ENCODE measurements at regions not wholly inside any gene's neighbourhood (a gene's known extent, or its start where the extent isn't known, plus 50 kb on each side); places are given as distances from the start of the nearest gene placed in this dataset.
"Not testable (repeated sequence)": the region's sequence is repeated elsewhere in the genome, so short reads cannot be mapped to it uniquely, and the experiment has no call there.

DNA sequence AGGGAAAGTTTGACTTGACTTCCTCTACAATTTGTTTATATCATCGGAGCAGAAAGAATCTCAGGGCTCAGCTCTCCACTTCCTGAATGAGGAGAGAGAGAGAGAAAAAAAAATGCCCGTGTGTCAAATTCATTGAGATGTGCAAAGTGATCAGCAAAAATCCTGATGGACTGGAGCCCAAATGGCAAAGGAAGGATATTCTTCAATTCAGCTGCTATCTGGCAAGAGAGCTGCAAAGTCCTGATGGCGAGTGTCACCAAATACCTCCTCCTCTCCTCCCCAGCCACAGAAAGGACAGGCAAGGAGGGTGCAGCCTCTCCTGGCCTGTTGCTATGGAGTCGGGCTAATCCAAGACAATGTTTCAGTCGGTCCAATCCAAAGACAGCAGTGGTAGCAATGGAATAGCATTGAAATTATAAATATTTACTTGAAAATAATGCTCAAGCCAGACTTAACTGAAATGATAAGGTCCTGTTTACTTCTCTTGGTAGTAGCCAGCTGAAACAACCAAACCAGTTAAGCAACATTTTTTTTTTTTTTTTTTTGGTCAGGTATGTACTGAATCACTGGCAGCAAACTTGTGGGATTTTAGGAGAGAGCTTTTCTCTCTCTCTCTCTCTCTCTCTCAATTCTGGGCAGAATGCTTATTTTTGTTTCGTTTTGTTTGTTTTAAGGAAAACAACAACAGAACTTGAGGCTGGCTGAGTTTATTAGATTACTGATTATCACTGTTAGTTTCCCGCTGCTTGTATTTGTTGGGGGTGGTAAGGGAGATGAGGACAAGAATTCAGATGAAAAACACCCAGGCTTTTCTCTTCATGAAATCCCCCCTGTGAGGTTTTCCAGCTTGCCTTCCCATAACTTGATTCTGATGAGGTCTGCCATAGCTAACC lies 204.2 kb downstream of the BCAS1 start:
- DNase-seq (ENCODE audit: extremely low read depth, insufficient read length), result no peak
- peak overlapping the region; percentile 8; the same call in 1 of the 2 replicates for H3K4me3 ChIP-seq (replicated peaks; ENCODE audit: low read depth, low read length)
- TF ChIP-seq, protein P1, sequence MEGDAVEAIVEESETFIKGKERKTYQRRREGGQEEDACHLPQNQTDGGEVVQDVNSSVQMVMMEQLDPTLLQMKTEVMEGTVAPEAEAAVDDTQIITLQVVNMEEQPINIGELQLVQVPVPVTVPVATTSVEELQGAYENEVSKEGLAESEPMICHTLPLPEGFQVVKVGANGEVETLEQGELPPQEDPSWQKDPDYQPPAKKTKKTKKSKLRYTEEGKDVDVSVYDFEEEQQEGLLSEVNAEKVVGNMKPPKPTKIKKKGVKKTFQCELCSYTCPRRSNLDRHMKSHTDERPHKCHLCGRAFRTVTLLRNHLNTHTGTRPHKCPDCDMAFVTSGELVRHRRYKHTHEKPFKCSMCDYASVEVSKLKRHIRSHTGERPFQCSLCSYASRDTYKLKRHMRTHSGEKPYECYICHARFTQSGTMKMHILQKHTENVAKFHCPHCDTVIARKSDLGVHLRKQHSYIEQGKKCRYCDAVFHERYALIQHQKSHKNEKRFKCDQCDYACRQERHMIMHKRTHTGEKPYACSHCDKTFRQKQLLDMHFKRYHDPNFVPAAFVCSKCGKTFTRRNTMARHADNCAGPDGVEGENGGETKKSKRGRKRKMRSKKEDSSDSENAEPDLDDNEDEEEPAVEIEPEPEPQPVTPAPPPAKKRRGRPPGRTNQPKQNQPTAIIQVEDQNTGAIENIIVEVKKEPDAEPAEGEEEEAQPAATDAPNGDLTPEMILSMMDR (IDR thresholded peaks at IDR 0.05; ENCODE audit: insufficient read depth, low read length, poor library complexity, severe bottlenecking), result no peak
- no peaks in the 10 kb centered on the region for H3K27me3 ChIP-seq (replicated peaks; ENCODE audit: control insufficient read depth, insufficient read depth, low read length)
- H3K36me3 ChIP-seq (ENCODE audit: control insufficient read depth, insufficient read depth, low read length), result no peaks in the 10 kb centered on the region

DNA sequence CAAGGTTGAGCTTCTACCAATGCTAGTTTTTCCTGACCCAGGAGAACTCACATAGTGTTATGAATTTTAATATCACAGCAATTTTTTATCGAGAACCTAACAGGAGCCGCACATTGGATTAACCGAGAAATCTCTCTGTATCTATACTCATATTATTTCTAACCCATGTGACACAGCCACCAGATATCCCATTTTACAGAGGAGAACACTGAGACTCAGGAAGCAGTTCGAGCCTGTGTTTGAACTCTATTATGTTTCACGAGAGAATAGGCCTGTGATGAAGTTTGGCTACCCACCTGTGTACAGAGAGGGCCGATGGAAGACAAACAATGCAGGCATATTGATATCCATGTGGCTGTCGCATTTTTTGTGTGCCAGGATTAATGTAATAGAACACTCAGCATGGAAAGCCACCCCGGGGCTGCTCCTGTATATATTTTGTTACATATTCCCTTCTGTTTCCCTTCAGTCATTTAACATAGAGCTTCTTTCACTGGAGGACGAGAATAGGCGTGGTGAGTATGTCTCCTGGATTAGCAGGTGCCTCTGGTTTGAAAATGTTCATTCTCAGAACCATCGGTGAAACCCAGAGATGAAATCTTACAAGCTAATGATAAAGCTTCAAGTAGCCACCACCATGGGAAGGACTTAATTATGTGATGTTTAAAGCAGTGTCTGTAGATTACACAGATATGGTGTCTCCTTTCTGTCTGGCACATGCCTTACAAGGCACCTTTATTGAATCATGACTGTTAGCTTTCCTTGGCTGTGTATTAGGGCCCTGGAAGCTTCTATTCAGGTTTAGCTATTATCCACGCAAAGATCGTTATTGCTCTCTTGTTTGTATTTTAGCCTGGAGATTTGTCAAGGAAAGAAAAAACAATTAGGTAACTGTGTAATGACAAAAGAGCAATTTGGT lies 205.4 kb downstream of the BCAS1 start:
- not testable (repeated sequence) for H3K36me3 ChIP-seq (ENCODE audit: control insufficient read depth, insufficient read depth, low read length); H3K4me3 ChIP-seq (replicated peaks; ENCODE audit: low read depth, low read length); DNase-seq (ENCODE audit: extremely low read depth, insufficient read length); H3K27me3 ChIP-seq (replicated peaks; ENCODE audit: control insufficient read depth, insufficient read depth, low read length)

DNA sequence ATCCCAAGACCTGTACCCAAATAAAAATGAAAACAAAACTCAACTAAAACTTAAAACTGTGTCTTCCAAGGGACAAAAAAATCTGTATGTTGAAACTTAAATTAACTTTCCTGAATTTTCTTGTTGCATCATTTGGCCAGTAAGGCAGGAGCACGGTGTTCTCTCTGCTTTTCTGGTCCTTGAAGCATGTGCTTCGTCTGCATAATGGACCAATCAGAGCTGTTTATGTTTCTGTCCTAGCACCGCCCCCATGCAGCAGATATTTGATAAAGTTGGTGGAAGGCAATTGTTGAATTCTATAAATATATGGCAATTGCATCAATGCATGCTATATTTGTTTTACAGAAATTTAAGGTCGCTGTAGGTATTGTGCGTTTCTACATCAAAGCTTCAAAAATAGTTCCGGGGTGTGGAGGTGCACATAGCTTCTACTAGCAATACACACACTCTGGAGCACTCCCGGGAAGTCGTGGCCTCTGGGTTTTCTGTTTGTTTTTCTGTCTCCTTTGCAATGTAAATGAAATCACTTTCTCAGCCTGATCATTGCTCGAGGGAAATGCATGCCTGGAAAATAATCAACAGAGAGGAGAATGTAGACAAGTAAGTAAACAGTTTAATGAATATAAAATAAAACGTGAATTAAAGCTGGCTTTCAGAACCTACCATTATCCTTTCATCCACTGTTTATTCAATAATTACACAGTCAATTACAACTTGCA lies 206.3 kb downstream of the BCAS1 start:
- H3K4me3 ChIP-seq (replicated peaks; ENCODE audit: low read depth, low read length); H3K27me3 ChIP-seq (replicated peaks; ENCODE audit: control insufficient read depth, insufficient read depth, low read length); DNase-seq (ENCODE audit: extremely low read depth, insufficient read length); H3K36me3 ChIP-seq (ENCODE audit: control insufficient read depth, insufficient read depth, low read length): not testable (repeated sequence)

DNA sequence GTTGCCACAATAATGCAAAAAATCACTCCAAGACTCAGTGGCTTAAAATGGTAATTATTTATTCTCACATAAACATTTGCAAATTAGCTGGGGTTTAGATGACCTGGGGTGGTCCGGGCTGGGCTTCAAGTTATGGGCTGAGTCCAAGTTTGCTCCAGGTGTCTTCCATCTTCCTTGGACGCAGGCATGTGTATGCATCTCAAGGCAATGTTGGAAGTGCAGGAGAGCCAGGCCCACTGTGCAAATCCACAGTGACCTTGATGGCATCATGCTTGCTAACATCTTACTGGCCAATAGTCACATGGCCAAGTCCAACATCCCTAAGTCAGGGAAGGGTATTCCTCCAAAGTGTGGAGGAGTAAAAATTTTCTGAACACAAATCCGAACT lies 206.9 kb downstream of the BCAS1 start:
- not testable (repeated sequence) for DNase-seq (ENCODE audit: extremely low read depth, insufficient read length); H3K4me3 ChIP-seq (replicated peaks; ENCODE audit: low read depth, low read length); H3K36me3 ChIP-seq (ENCODE audit: control insufficient read depth, insufficient read depth, low read length); H3K27me3 ChIP-seq (replicated peaks; ENCODE audit: control insufficient read depth, insufficient read depth, low read length)

DNA sequence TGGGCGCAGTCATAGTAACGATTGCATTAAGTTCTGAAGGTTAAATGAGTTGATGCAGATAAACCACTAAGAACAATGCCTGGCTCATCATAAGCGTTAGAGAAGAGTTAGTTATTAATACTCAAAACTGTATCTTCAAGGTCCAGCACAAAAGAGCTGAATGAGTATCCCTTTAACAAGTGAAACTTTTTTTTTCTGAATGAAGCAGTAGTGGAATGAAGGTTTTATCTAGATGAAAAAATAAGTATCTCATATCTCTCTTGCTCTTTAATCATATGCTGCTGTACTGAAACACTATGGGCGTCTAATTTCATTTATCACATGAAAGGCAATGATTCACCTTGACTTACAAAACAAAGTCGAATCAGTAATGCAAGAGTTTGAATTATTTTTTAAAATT lies 207.4 kb downstream of the BCAS1 start:
- not testable (repeated sequence) for H3K4me3 ChIP-seq (replicated peaks; ENCODE audit: low read depth, low read length); DNase-seq (ENCODE audit: extremely low read depth, insufficient read length); H3K27me3 ChIP-seq (replicated peaks; ENCODE audit: control insufficient read depth, insufficient read depth, low read length); H3K36me3 ChIP-seq (ENCODE audit: control insufficient read depth, insufficient read depth, low read length)

DNA sequence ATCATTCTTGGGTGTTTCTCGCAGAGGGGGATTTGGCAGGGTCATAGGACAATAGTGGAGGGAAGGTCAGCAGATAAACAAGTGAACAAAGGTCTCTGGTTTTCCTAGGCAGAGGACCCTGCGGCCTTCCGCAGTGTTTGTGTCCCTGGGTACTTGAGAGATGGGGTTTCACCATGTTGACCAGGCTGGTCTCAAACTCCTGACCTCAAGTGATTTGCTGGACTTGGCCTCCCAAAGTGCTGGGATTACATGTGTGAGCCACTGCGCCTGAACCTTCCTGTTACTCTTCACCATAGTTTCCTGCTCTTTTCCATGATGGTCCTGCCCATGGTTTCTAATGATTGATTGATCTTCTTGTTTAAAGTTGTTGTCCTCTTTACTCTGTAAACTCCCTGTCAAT lies 207.9 kb downstream of the BCAS1 start:
- not testable (repeated sequence) for H3K27me3 ChIP-seq (replicated peaks; ENCODE audit: control insufficient read depth, insufficient read depth, low read length); H3K4me3 ChIP-seq (replicated peaks; ENCODE audit: low read depth, low read length); DNase-seq (ENCODE audit: extremely low read depth, insufficient read length); H3K36me3 ChIP-seq (ENCODE audit: control insufficient read depth, insufficient read depth, low read length)

DNA sequence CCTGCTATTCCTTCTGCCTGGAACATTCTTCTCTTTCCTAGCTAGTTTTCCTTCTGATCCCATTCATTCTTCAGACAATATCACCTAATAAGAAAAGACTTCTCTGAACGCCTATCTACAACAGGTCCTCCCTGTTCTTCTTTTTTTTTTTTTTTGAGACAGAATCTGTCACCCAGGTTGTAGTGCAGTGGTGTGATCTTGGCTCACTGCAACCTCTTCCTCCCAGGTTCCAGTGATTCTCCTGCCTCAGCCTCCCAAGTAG lies 208.3 kb downstream of the BCAS1 start:
- H3K4me3 ChIP-seq (replicated peaks; ENCODE audit: low read depth, low read length); H3K36me3 ChIP-seq (ENCODE audit: control insufficient read depth, insufficient read depth, low read length); H3K27me3 ChIP-seq (replicated peaks; ENCODE audit: control insufficient read depth, insufficient read depth, low read length); DNase-seq (ENCODE audit: extremely low read depth, insufficient read length): not testable (repeated sequence)

DNA sequence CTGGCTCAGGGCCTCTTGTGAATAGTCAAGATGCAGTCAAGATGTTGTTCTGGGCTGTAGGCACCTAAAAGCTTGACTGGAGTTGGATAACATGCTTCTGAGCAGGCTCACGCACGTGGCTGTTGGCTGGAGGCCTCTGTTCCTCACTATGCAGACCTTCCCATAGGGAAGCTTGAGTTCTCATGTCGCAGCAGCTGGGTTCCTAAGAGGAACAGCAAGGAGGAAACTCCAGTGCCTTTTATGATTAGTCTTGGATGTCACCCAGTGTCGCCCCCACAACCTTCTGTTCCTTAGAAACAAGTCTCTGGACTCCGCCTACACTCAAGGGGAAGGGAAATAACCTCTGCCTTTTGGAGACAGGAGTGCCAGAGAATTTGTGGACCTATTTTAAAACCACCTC lies 210.7 kb downstream of the BCAS1 start:
- Histone ChIP-seq H3K36me3 (ENCODE audit: control insufficient read depth, insufficient read depth, low read length) (no peaks in the 10 kb centered on the region), H3K4me3 (replicated peaks; ENCODE audit: low read depth, low read length) (no peak overlapping the region), H3K27me3 (replicated peaks; ENCODE audit: control insufficient read depth, insufficient read depth, low read length) (no peaks in the 10 kb centered on the region)
- DNase-seq (ENCODE audit: extremely low read depth, insufficient read length), result no peak
- TF ChIP-seq, protein P1 (IDR thresholded peaks at IDR 0.05; ENCODE audit: insufficient read depth, low read length, poor library complexity, severe bottlenecking), result no peak

DNA sequence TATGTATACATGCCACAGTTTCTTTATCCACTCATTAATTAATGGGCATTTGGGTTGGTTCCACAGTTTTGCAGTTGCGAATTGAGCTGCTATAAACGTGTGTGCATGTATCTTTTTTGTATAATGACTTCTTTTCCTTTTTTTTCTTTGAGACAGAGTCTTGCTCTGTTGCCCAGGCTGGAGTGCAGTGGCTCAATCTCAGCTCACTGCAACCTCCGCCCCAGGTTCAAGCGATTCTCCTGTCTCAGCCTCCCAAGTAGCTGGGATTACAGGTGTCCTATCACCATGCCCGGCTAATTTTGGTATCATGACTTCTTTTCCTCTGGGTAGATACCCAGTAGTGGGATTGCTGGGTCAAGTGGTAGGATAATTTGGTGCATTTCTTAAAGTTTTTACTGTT lies 211.4 kb downstream of the BCAS1 start:
- not testable (repeated sequence) for H3K4me3 ChIP-seq (replicated peaks; ENCODE audit: low read depth, low read length); H3K36me3 ChIP-seq (ENCODE audit: control insufficient read depth, insufficient read depth, low read length); H3K27me3 ChIP-seq (replicated peaks; ENCODE audit: control insufficient read depth, insufficient read depth, low read length); DNase-seq (ENCODE audit: extremely low read depth, insufficient read length)

DNA sequence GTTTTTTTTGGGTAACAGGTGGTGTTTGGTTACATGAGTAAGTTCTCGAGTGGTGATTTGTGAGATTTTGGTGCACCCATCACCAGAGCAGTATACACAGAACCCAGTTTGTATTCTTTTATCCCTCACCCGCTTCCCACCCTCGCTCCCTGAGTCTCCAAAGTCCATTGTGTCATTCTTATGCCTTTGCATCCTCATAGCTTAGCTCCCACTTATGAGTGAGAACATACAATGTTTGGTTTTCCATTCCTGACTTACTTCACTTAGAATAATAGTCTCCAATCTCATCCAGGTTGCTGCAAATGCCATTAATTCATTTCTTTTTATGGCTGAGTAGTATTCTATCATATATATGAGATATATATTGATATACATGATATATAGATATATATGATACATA lies 211.9 kb downstream of the BCAS1 start:
- not testable (repeated sequence) for H3K36me3 ChIP-seq (ENCODE audit: control insufficient read depth, insufficient read depth, low read length); H3K27me3 ChIP-seq (replicated peaks; ENCODE audit: control insufficient read depth, insufficient read depth, low read length); DNase-seq (ENCODE audit: extremely low read depth, insufficient read length); H3K4me3 ChIP-seq (replicated peaks; ENCODE audit: low read depth, low read length)
